Endothelial cell of umbilical vein (primary cell): ENCODE measurements at regions not wholly inside any gene's neighbourhood (a gene's known extent, or its start where the extent isn't known, plus 50 kb on each side); places are given as distances from the start of the nearest gene placed in this dataset.

ENCODE experiments used
- JUN ChIP-seq: IDR thresholded peaks from 2 replicates; pipeline ENCODE4 v1.6.1; 2011; ENCODE audit warnings: borderline replicate concordance, low read depth; ENCODE audit not compliant: insufficient read length, insufficient read depth
- POLR2A ChIP-seq: IDR thresholded peaks from 2 replicates; pipeline ENCODE4 v1.6.1; 2012; ENCODE audit warnings: low read depth, mild to moderate bottlenecking, control low read depth, low read length
- POLR2AphosphoS5 ChIP-seq: IDR thresholded peaks from 2 replicates; pipeline ENCODE4 v1.6.1; 2012; ENCODE audit warnings: low read depth, mild to moderate bottlenecking, control low read depth, low read length, moderate library complexity; ENCODE audit not compliant: insufficient read depth
- TF ChIP-seq, protein P1 (sequence below), 2 donors: IDR thresholded peaks; 1 replicate in 1 of 2; 2 replicates in 1 of 2; pipeline ENCODE4 v1.5.1; 2011; ENCODE audit warnings: low read length in 2 of 2, mild to moderate bottlenecking in 2 of 2, moderate library complexity in 2 of 2, control low read depth in 1 of 2, inconsistent platforms in 1 of 2, low read depth in 1 of 2; ENCODE audit not compliant: insufficient read depth in 1 of 2; ENCODE audit errors: extremely low read depth in 1 of 2

DNA sequence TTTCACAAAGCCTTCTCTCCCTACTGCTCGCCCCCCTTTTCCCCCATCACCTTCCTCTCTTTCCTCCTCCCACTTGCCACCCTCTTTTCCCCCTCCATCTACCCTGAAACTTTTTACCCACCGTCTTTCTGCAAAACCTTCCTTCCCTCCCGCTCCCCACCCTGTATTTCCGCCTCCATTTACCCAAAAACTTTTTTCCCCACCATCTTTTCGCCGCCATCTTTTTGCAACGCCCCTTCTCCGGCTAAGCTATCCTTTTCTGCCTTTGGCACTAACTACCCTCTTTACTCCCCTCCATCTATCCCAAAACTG lies 205.2 kb upstream of the WSB1 start:
- TF ChIP-seq POLR2AphosphoS5 (no peak), JUN (no peak), POLR2A (no peak)
- TF ChIP-seq, protein P1, sequence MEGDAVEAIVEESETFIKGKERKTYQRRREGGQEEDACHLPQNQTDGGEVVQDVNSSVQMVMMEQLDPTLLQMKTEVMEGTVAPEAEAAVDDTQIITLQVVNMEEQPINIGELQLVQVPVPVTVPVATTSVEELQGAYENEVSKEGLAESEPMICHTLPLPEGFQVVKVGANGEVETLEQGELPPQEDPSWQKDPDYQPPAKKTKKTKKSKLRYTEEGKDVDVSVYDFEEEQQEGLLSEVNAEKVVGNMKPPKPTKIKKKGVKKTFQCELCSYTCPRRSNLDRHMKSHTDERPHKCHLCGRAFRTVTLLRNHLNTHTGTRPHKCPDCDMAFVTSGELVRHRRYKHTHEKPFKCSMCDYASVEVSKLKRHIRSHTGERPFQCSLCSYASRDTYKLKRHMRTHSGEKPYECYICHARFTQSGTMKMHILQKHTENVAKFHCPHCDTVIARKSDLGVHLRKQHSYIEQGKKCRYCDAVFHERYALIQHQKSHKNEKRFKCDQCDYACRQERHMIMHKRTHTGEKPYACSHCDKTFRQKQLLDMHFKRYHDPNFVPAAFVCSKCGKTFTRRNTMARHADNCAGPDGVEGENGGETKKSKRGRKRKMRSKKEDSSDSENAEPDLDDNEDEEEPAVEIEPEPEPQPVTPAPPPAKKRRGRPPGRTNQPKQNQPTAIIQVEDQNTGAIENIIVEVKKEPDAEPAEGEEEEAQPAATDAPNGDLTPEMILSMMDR (IDR thresholded peaks at IDR 0.05; ENCODE audit: extremely low read depth in 1 of 2, insufficient read depth in 1 of 2, low read depth in 1 of 2, low read length in 2 of 2) = no peak
